Trophoblast cell (in vitro differentiated cells and primary cell): ENCODE measurements at regions not wholly inside any gene's neighbourhood (a gene's known extent, or its start where the extent isn't known, plus 50 kb on each side); places are given as distances from the start of the nearest gene placed in this dataset.
A peak's percentile ranks its signal among the peaks of the same experiment; 100 is the strongest.
"Not testable (repeated sequence)": the region's sequence is repeated elsewhere in the genome, so short reads cannot be mapped to it uniquely, and the experiment has no call there.

Source experiments
- DNase-seq, 2 donors: peaks; one replicate each; pipeline ENCODE4 v3.0.0-alpha.2; 2016
- H2AFZ ChIP-seq: 2 replicates; pipeline ENCODE4 v1.6.1; 2013; ENCODE audit warnings: low read length, moderate library complexity, mild to moderate bottlenecking; ENCODE audit not compliant: insufficient read depth, poor library complexity
- H2AK5ac ChIP-seq: 2 replicates; pipeline ENCODE4 v1.6.1; 2013; ENCODE audit warnings: mild to moderate bottlenecking, low read length
- H2BK120ac ChIP-seq: 2 replicates; pipeline ENCODE4 v1.6.1; 2013; ENCODE audit warnings: low read length, mild to moderate bottlenecking, moderate library complexity; ENCODE audit not compliant: insufficient read depth, poor library complexity
- H2BK12ac ChIP-seq: 2 replicates; pipeline ENCODE4 v1.6.1; 2013; ENCODE audit warnings: mild to moderate bottlenecking, low read length, moderate library complexity
- H2BK5ac ChIP-seq: 2 replicates; pipeline ENCODE4 v1.6.1; 2013; ENCODE audit warnings: low read length, low read depth, moderate library complexity, mild to moderate bottlenecking; ENCODE audit not compliant: poor library complexity
- H3K14ac ChIP-seq: 2 replicates; pipeline ENCODE4 v1.6.1; 2013; ENCODE audit warnings: mild to moderate bottlenecking, low read length
- H3K18ac ChIP-seq: 2 replicates; pipeline ENCODE4 v1.6.1; 2013; ENCODE audit warnings: mild to moderate bottlenecking, low read length
- H3K23ac ChIP-seq: 2 replicates; pipeline ENCODE4 v1.6.1; 2013; ENCODE audit warnings: low read length
- H3K27ac ChIP-seq: 2 replicates; pipeline ENCODE4 v1.5.1; 2013; ENCODE audit warnings: low read depth, mild to moderate bottlenecking, inconsistent platforms, low read length, moderate library complexity
- H3K27me3 ChIP-seq: 2 replicates; pipeline ENCODE4 v1.6.1; 2013; ENCODE audit warnings: inconsistent platforms, mild to moderate bottlenecking, low read length, moderate library complexity; ENCODE audit not compliant: insufficient read depth
- H3K36me3 ChIP-seq, 2 experiments: 1 replicate in 1 of 2; 2 replicates in 1 of 2; pipeline ENCODE4 v1.6.1; 2013; ENCODE audit warnings: low read length in 2 of 2, mild to moderate bottlenecking in 2 of 2, moderate library complexity in 1 of 2; ENCODE audit not compliant: insufficient read depth in 2 of 2, control insufficient read depth in 1 of 2
- H3K4ac ChIP-seq: 2 replicates; pipeline ENCODE4 v1.6.1; 2013; ENCODE audit warnings: low read depth, mild to moderate bottlenecking, low read length, moderate library complexity
- H3K4me1 ChIP-seq, 2 experiments: 1 replicate in 1 of 2; 2 replicates in 1 of 2; pipeline ENCODE4 v1.6.1; 2013; ENCODE audit warnings: low read length in 2 of 2, mild to moderate bottlenecking in 2 of 2, moderate library complexity in 1 of 2; ENCODE audit not compliant: insufficient read depth in 2 of 2, control insufficient read depth in 1 of 2
- H3K4me2 ChIP-seq: 2 replicates; pipeline ENCODE4 v1.6.1; 2013; ENCODE audit warnings: inconsistent platforms, mild to moderate bottlenecking, low read length, moderate library complexity
- H3K4me3 ChIP-seq: 2 replicates; pipeline ENCODE4 v1.5.1; 2013; ENCODE audit warnings: mild to moderate bottlenecking, low read depth, low read length, inconsistent platforms
- H3K79me1 ChIP-seq: one replicate; pipeline ENCODE4 v1.6.1; 2013; ENCODE audit warnings: low read length
- H3K79me2 ChIP-seq: 2 replicates; pipeline ENCODE4 v1.6.1; 2013; ENCODE audit warnings: low read length, mild to moderate bottlenecking; ENCODE audit not compliant: control insufficient read depth, insufficient read depth, poor library complexity
- H3K9ac ChIP-seq: 2 replicates; pipeline ENCODE4 v1.6.1; 2013; ENCODE audit warnings: mild to moderate bottlenecking, low read length
- H3K9me3 ChIP-seq: 2 replicates; pipeline ENCODE4 v1.6.1; 2013; ENCODE audit warnings: low read depth, mild to moderate bottlenecking, control low read depth, inconsistent platforms, low read length; ENCODE audit not compliant: insufficient read depth
- H4K12ac ChIP-seq: 2 replicates; pipeline ENCODE4 v1.6.1; 2013; ENCODE audit warnings: low read depth, mild to moderate bottlenecking, low read length, moderate library complexity
- H4K8ac ChIP-seq: 2 replicates; pipeline ENCODE4 v1.6.1; 2013; ENCODE audit warnings: low read depth, mild to moderate bottlenecking, low read length, moderate library complexity
- H4K91ac ChIP-seq: one replicate; pipeline ENCODE4 v1.6.1; 2013; ENCODE audit warnings: low read depth, mild to moderate bottlenecking, low read length, moderate library complexity
- WGBS: extraction: QIAGEN DNeasy Blood & Tissue Kit; methylation state at CpG from one replicate; pipeline ENCODE4 v1.1.7; 2013; ENCODE audit warnings: missing lambda C conversion rate; ENCODE audit not compliant: insufficient read length, insufficient coverage; ENCODE audit errors: extremely low coverage; 5-methylcytosine and 5-hydroxymethylcytosine counted together

DNA sequence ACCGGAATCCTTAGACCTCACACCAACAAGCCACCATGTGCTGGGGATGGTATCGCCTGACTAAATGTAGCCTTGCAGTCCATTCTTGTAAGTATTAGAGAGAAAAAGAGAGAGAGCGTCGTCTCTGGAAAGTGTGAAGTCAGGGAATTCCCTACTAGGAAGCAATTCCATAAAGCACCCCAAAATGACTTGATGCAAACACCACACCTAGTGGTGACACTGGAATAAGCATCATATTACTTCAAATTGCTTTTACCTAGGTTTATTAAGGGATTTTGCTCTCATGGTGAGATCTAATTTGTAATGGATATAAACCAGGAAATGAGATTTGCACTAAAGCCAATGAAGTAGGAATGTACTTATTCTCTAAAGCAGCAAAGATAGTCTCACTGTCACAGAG lies 111.4 kb upstream of the METTL9 start:
- H4K12ac ChIP-seq: not testable (repeated sequence)

DNA sequence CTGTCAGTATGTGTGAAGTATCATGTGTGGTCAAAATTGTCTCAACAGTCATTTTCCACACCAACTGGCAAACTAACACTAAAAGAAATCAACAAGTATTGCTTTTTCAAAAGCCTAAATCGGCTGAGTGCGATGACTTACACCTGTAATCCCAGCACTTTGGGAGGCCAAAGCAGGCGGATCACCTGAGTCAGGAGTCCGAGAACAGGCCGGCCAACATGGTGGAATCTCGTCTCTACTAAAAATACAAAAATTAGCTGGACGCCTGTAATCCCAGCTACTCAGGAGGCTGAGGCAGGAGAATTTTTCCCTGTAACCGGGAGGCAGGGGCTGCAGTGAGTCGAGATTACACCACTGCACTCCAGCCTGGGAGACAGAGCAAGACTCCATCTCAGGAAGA lies 100.3 kb upstream of the METTL9 start:
- H3K14ac ChIP-seq, H4K12ac ChIP-seq, H3K4me1 ChIP-seq, H3K9me3 ChIP-seq, H3K27me3 ChIP-seq, H3K18ac ChIP-seq, H2AFZ ChIP-seq, H3K9ac ChIP-seq, H2BK5ac ChIP-seq, H3K36me3 ChIP-seq, H3K27ac ChIP-seq, H2BK12ac ChIP-seq, H3K79me1 ChIP-seq, H3K79me2 ChIP-seq, H2BK120ac ChIP-seq, H2AK5ac ChIP-seq, H4K91ac ChIP-seq, H4K8ac ChIP-seq, H3K4me3 ChIP-seq, H3K4me2 ChIP-seq, DNase-seq, H3K4ac ChIP-seq, H3K23ac ChIP-seq: not testable (repeated sequence)
- WGBS: no CpG with 5 or more reads among the region's 9 CpGs

More for the DNA sequence above, 111.4 kb upstream of the METTL9 start:
- not testable (repeated sequence) for H2BK5ac ChIP-seq, H3K4me3 ChIP-seq, H3K18ac ChIP-seq, H4K8ac ChIP-seq, H3K4me2 ChIP-seq, H2BK120ac ChIP-seq, H2AFZ ChIP-seq, H2BK12ac ChIP-seq, H4K91ac ChIP-seq, H3K23ac ChIP-seq, H3K79me2 ChIP-seq, H2AK5ac ChIP-seq, H3K9ac ChIP-seq, H3K4me1 ChIP-seq, H3K4ac ChIP-seq, DNase-seq, H3K36me3 ChIP-seq, H3K27ac ChIP-seq, H3K79me1 ChIP-seq, H3K14ac ChIP-seq, H3K27me3 ChIP-seq, H3K9me3 ChIP-seq
- no CpG with 5 or more reads among the region's 4 CpGs for WGBS

DNA sequence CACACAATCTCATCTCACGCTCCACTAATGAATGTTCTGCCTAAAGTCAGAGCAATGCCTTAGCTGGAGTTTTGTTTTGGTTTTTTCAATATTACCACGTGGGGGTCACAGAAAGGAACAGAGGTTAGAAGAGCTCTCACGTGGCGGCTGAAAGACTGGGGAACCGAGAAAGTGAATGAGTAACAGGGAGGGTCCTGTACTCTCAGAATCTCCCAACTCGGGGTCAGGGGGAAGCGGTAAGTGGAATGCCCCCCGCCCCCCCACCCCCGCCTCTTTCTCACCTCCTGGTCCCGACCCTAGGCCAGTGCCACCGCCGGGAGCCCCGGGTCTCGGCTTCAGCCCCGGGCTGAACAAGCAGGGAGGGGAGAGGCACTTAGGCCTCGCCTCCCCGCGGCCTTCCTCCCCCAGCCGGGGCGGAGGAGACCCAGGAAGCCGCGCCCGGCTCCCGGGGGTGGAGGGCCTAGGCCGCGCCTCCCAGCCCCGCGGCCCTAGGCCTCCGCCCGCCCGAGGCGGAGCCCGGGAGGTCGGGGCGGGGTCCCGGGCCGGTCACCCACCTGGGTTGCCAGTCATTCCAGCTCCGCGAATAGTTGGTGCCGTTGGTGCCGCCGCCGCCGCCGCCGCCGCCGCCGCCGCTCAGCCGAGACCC lies 98.0 kb upstream of the METTL9 start:
- peak overlapping the region; percentile 96 for H3K4me3 ChIP-seq
- not testable (repeated sequence) for H3K79me1 ChIP-seq, H3K9ac ChIP-seq, H3K27me3 ChIP-seq, H3K36me3 ChIP-seq, H3K9me3 ChIP-seq, H2BK12ac ChIP-seq, H3K79me2 ChIP-seq, H3K4me1 ChIP-seq, H3K23ac ChIP-seq
- peak overlapping the region; percentile 10 for H4K12ac ChIP-seq
- H3K27ac ChIP-seq: peak overlapping the region; percentile 99
- H2AK5ac ChIP-seq: peak overlapping the region; percentile 11
- no CpG with 5 or more reads among the region's 51 CpGs for WGBS
- H2BK5ac ChIP-seq: peak overlapping the region; percentile 93
- H3K4ac ChIP-seq: peak overlapping the region; percentile 93
- H4K91ac ChIP-seq: peak overlapping the region; percentile 96
- peak overlapping the region; percentile 8 for H2BK120ac ChIP-seq
- peak overlapping the region; percentile 62 for H3K18ac ChIP-seq
- peak overlapping the region; percentile 80 for H3K4me2 ChIP-seq
- peak overlapping the region; percentile 100 for H3K14ac ChIP-seq
- peak overlapping the region; percentile 48 for H4K8ac ChIP-seq
- DNase-seq: peak; percentile 68 to 82
- peak overlapping the region; percentile 98 for H2AFZ ChIP-seq

- Histone ChIP-seq H3K4me2 (peak overlapping the region; percentile 99), H3K27me3 (no peaks in the 10 kb centered on the region), H3K9ac (peak overlapping the region; percentile 87), H3K36me3 (peaks cover 3 to 5% of the 10 kb centered on the region in 2 experiments), H3K9me3 (no peaks in the 10 kb centered on the region), H4K8ac (peak overlapping the region; percentile 48), H2AFZ (peak overlapping the region; percentile 98), H2BK12ac (peak overlapping the region; percentile 37), H2BK120ac (peak overlapping the region; percentile 8), H3K27ac (peak overlapping the region; percentile 99), H4K91ac (peak overlapping the region; percentile 96), H3K79me2 (peaks cover 5% of the 10 kb centered on the region), H3K4me1 (peaks cover 0 to 3% of the 10 kb centered on the region in 2 experiments), H3K18ac (peak overlapping the region; percentile 62), H3K79me1 (peaks cover 6% of the 10 kb centered on the region), H2AK5ac (peak overlapping the region; percentile 11), H3K14ac (peak overlapping the region; percentile 100), H3K23ac (no peak overlapping the region), H3K4me3 (peak overlapping the region; percentile 96), H3K4ac (peak overlapping the region; percentile 93), H2BK5ac (peak overlapping the region; percentile 93), H4K12ac (peak overlapping the region; percentile 10)
- WGBS: no CpG with 5 or more reads among the region's 91 CpGs
- peak; percentile 97 for DNase-seq
Observed at GRCh38 chr16:21501869-21502667, 97.3 kb upstream of the METTL9 start.
